ENCODE measurements at regions not wholly inside any gene's neighbourhood (a gene's known extent, or its start where the extent isn't known, plus 50 kb on each side); places are given as distances from the start of the nearest gene placed in this dataset.
"Not testable (repeated sequence)": the region's sequence is repeated elsewhere in the genome, so short reads cannot be mapped to it uniquely, and the experiment has no call there.

- Histone ChIP-seq H3K27me3 (no peaks in the 10 kb centered on the region), H3K4me1 (no peaks in the 10 kb centered on the region), H3K36me3 (no peaks in the 10 kb centered on the region), H3K27ac (no peak overlapping the region), H3K9me3 (replicated peaks) (no peaks in the 10 kb centered on the region), H3K4me3 (no peak overlapping the region)
- no peak for DNase-seq
These were observed 152.2 kb downstream of the LIPI start for GRCh38 chr21:14058566-14058965.

DNA sequence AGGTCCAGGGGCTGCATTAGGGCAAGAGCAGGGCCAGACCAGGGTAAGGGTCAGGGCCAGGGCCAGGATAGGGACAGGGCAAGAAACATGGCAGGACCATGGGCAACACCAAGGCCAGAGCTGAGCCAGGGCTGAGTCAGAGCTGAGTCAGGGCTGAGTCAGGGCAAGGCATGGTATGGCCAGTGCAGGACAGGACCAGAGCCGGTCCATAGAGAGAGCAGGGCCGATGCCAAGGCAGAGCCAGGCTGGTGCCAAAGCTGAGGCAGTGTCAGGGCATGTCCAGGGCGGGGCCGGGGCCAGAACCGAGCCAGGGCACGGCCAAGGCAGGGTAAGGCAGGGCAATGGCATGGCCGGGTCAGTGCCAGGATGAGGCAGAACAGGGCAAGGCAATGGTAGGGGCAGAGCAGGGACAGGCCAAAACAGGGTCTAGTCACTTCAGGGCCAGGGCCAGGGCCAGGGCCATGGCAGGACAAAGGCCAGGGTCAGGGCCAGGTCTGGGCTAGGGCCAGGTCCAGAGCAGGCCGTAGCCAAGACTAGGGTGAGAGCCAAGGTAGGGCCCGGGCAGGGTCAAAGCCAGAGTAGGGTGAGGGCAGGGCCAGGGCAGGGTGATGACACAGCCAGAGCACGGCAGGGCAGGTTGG is 152.8 kb downstream of the LIPI start:
- H3K36me3 ChIP-seq; H3K27ac ChIP-seq; H3K9me3 ChIP-seq (replicated peaks); H3K27me3 ChIP-seq; DNase-seq; H3K4me3 ChIP-seq; H3K4me1 ChIP-seq: not testable (repeated sequence)

DNA sequence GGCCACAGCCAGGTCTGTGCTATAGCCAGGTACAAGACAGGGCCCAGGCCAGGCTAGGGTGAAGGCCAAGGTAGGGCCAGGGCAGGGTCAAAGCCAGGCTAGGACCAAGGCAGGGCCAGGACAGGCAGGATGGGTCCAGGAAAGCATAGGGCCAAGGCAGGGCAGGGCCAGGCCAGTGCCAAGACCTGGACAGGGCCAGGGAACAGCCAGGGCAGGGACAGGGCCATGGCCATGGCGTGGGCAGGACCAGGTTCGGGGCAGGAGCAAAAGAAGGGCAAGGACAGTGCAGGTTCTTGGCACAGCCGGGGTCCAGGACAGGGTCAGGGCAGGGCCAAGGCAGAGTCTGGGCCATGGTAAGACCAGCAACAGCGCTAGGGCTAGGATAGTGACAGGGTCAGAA is 153.4 kb downstream of the LIPI start:
- no peak for DNase-seq
- no peaks in the 10 kb centered on the region for H3K36me3 ChIP-seq
- no peaks in the 10 kb centered on the region for H3K9me3 ChIP-seq (replicated peaks)
- no peaks in the 10 kb centered on the region for H3K27me3 ChIP-seq
- no peaks in the 10 kb centered on the region for H3K4me1 ChIP-seq
- H3K4me3 ChIP-seq = no peak overlapping the region
- H3K27ac ChIP-seq = no peak overlapping the region

DNA sequence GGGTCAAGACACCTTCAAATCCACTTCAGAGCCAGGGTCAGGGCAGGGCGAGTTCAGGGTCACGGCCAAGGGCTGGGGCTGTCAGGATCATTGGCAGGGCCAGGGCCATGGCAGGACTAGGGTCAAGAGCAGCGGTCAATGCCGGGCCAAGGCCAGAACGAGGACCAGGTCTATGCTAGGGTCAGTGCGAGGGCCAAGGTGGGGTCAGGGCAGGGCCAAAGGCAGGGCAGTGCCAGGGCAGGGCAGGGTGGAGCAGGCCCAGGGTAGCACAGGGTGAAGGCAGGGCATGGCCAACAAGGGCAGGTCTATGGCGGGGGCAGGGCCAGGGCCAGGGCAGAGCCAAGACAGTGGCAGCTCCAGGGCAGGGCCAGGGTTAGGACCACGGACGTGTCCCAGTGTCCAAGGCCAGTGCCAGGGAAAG is 154.0 kb downstream of the LIPI start:
- Histone ChIP-seq H3K27me3 (no peaks in the 10 kb centered on the region), H3K27ac (no peak overlapping the region), H3K4me1 (no peaks in the 10 kb centered on the region), H3K36me3 (no peaks in the 10 kb centered on the region), H3K4me3 (no peak overlapping the region), H3K9me3 (replicated peaks) (no peaks in the 10 kb centered on the region)
- DNase-seq = no peak

DNA sequence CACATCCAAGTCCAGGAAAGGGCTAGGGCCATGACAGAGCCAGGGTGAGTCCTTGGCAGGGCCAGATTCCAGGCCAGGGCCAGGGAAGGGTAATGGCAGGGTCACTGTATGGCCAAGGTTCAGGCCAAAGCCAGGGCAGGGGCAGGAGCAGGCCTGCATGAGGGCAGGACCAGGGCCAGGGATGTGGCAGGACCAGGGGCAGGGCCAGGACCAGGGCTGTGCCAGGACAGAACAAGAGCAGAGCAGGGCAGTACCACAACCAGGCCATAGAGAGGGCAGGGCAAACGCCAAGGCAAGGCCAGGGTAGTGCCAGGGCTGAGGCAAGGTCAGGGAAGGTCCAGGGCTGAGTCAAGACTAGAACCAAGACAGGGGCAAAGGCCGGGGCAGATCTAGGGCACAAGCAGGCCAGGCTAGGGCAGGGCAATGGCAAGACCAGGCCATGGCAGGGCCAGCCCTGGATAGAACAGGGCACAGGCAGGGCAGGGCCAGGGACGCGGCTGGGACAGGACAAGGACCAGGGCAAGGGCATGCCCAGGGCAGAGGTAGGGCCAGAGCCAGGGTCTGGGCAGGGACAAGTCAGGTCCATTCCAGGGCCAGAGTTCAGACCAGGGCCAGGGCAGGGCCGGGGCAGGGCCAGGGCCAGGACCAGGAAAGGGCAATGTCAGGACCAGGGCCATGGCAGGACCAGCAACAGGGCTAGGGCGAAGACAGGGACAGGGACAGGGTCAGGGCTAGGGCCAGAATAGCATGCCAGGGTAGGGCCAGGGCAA is 154.8 kb downstream of the LIPI start:
- H3K4me3 ChIP-seq; H3K27me3 ChIP-seq; H3K27ac ChIP-seq; H3K36me3 ChIP-seq; H3K9me3 ChIP-seq (replicated peaks); H3K4me1 ChIP-seq; DNase-seq: not testable (repeated sequence)

- DNase-seq = no peak
- Histone ChIP-seq H3K4me1 (no peaks in the 10 kb centered on the region), H3K27me3 (no peaks in the 10 kb centered on the region), H3K27ac (no peak overlapping the region), H3K36me3 (no peaks in the 10 kb centered on the region; the same call in 1 of the 2 replicates), H3K9me3 (replicated peaks) (no peaks in the 10 kb centered on the region), H3K4me3 (no peak overlapping the region)
These were observed 156.1 kb downstream of the LIPI start for GRCh38 chr21:14054682-14055081.

GRCh38 chr21:14050121-14050520 is 160.6 kb downstream of the LIPI start:
- no peaks in the 10 kb centered on the region for H3K4me1 ChIP-seq
- no peak overlapping the region for H3K4me3 ChIP-seq
- no peaks in the 10 kb centered on the region for H3K27me3 ChIP-seq
- H3K27ac ChIP-seq = no peak overlapping the region
- H3K9me3 ChIP-seq (replicated peaks) = no peaks in the 10 kb centered on the region
- no peak for DNase-seq
- no peaks in the 10 kb centered on the region; the same call in 1 of the 2 replicates for H3K36me3 ChIP-seq

GRCh38 chr21:14046401-14046800 is 164.4 kb downstream of the LIPI start:
- H3K9me3 ChIP-seq (replicated peaks) = no peaks in the 10 kb centered on the region; the same call in 1 of the 2 replicates
- DNase-seq = no peak
- H3K4me1 ChIP-seq = no peaks in the 10 kb centered on the region
- H3K4me3 ChIP-seq = no peak overlapping the region
- H3K36me3 ChIP-seq = no peaks in the 10 kb centered on the region; the same call in 1 of the 2 replicates
- H3K27me3 ChIP-seq = no peaks in the 10 kb centered on the region
- H3K27ac ChIP-seq = no peak overlapping the region

GRCh38 chr21:14040386-14040785 is 170.4 kb downstream of the LIPI start:
- Histone ChIP-seq H3K4me1 (no peaks in the 10 kb centered on the region), H3K4me3 (no peak overlapping the region), H3K27me3 (no peaks in the 10 kb centered on the region), H3K36me3 (no peaks in the 10 kb centered on the region), H3K27ac (no peak overlapping the region), H3K9me3 (replicated peaks) (no peaks in the 10 kb centered on the region; the same call in 1 of the 2 replicates)
- no peak for DNase-seq

- peak overlapping the region; percentile 92 for H3K4me3 ChIP-seq
- H3K27me3 ChIP-seq; H3K4me1 ChIP-seq; H3K36me3 ChIP-seq; H3K27ac ChIP-seq; H3K9me3 ChIP-seq (replicated peaks): not testable (repeated sequence)
- DNase-seq = peak; percentile 30 to 60
These were observed 182.1 kb downstream of the LIPI start for GRCh38 chr21:14028619-14029018.

- DNase-seq = peak; percentile 96 to 98
- peak overlapping the region; percentile 70 for H3K27ac ChIP-seq
- not testable (repeated sequence) for H3K4me1 ChIP-seq; H3K27me3 ChIP-seq; H3K9me3 ChIP-seq (replicated peaks); H3K36me3 ChIP-seq
- H3K4me3 ChIP-seq = peak overlapping the region; percentile 92
These were observed 183.4 kb downstream of the LIPI start for GRCh38 chr21:14027235-14027869.

DNA sequence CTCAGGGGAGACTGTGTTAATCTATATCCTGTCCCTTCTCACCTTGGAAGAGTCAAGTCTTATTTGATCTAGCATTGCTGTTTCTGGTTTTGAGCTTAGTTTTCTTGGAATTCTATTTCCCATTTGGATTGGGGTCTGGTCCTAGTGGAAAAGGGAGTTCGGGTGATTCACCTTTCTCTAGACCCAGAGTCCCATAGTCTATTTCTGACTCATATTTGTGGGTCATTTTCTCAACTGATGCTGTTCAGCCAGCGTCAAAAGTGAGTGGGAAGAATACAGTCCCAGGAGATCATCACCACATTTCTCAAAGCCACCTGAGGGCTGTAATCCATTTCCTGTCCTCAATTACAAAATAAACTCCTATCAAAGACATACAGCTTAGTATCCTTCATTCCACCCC is 190.6 kb downstream of the LIPI start:
- not testable (repeated sequence) for H3K27me3 ChIP-seq; DNase-seq; H3K36me3 ChIP-seq; H3K27ac ChIP-seq; H3K4me1 ChIP-seq; H3K9me3 ChIP-seq (replicated peaks); H3K4me3 ChIP-seq

DNA sequence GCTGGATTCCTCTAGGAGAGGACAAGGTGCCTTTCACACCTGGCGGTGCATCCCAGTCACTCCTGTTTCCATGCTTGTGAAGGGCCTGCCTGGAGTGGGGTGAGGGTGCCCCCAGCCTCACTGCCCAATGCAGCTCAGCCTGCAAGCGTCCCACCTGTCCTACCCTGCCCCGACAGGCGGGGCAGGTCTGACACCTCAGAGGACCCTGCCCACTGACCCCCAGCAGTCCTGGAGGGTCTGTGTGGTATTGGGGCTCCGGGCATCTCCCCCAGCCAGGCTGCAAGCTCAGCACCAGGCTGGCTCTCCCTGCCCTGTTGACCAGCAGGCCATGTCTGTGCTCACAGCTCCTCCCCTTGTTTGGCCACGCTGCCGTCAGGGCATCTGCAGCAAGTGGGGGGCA is 194.9 kb downstream of the LIPI start:
- DNase-seq; H3K4me1 ChIP-seq; H3K27ac ChIP-seq; H3K36me3 ChIP-seq; H3K27me3 ChIP-seq; H3K4me3 ChIP-seq; H3K9me3 ChIP-seq (replicated peaks): not testable (repeated sequence)

DNA sequence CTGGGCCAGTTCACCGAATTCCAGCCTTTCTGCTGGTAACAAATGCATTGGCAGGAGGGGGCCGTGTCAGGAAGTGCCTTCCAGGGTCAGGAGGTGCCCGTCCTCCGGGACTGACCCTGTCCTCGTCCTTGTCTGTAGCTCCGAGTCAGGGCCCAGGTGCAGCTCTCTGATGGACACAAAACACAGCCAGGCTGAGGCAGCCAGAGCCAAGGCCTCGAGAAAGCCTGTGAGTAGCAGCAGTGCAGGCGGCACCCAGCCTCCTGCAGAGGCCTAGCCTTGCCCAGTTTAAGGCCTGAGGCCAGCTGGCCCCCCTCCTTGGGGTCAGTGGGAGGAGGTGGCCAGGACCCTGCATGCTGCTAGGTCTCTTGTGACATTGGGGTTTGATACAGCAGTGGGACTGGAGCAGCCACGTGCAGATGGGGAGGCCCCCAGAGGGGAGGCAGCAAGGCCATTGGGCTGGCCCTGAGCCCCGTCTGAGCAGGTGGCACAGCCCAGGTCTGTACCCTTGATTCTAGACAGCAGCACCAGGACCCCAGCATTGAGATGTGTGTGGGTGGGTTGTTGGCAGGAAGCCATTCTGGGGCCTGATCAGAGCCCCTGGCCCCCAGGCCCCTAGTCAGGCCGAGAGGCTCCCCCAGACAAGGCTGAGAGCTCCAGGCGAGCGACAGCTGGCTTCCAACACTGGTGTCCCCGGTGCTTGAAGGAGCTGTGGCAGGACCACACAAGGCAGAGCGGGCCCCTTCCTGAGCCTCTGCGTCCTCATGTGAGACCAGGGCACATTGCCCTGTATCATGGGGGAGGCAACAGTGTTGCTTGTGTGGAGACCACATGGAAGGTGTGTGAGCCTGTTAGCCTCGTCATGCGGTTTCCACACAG is 196.9 kb downstream of the LIPI start:
- not testable (repeated sequence) for H3K27ac ChIP-seq; H3K36me3 ChIP-seq; H3K9me3 ChIP-seq (replicated peaks); H3K4me3 ChIP-seq; DNase-seq; H3K27me3 ChIP-seq; H3K4me1 ChIP-seq

Data from SJCRH30 (cell line).